GM13976 (cell line): ENCODE measurements at regions not wholly inside any gene's neighbourhood (a gene's known extent, or its start where the extent isn't known, plus 50 kb on each side); places are given as distances from the start of the nearest gene placed in this dataset.
"Not testable (repeated sequence)": the region's sequence is repeated elsewhere in the genome, so short reads cannot be mapped to it uniquely, and the experiment has no call there.

Experiments used
- DNase-seq: peaks from one replicate; pipeline ENCODE4 v3.0.0; 2012; ENCODE audit warnings: low spot score
- CTCF ChIP-seq: IDR thresholded peaks from 2 replicates; pipeline ENCODE4 v1.5.1; 2012; ENCODE audit warnings: borderline replicate concordance, mild to moderate bottlenecking; ENCODE audit not compliant: insufficient read depth; ENCODE audit errors: extremely low read depth, missing control alignments, control extremely low read depth
- in situ Hi-C: fragments of 300-500 bp; cut with MboI; formaldehyde crosslinking; loops from one replicate; pipeline ENCODE4 v1.12.0; 2022; ENCODE audit warnings: low sequenced_read_pairs, mixed read lengths, inconsistent platforms; ENCODE audit not compliant: unreplicated experiment

- in situ Hi-C loops = not testable (repeated sequence)
Measured at GRCh38 chr16:72729552-72729951, 318.4 kb downstream of the ZFHX3 start.

GRCh38 chr16:72728516-72728915 lies 319.4 kb downstream of the ZFHX3 start:
- no peak for TF ChIP-seq CTCF
- in situ Hi-C loops = no loop called here

More at GRCh38 chr16:72729552-72729951, 318.4 kb downstream of the ZFHX3 start:
- DNase-seq = not testable (repeated sequence)

GRCh38 chr16:72727565-72727964 lies 320.4 kb downstream of the ZFHX3 start:
- DNase-seq = no peak
- TF ChIP-seq CTCF = no peak
- in situ Hi-C loops = no loop called here

More at GRCh38 chr16:72728516-72728915, 319.4 kb downstream of the ZFHX3 start:
- DNase-seq = no peak

GRCh38 chr16:72725643-72726042 lies 322.3 kb downstream of the ZFHX3 start:
- in situ Hi-C loops = no loop called here
- no peak for DNase-seq
- TF ChIP-seq CTCF = no peak

GRCh38 chr16:72723781-72724180 lies 324.1 kb downstream of the ZFHX3 start:
- in situ Hi-C loops = no loop called here
- no peak for DNase-seq
- TF ChIP-seq CTCF = no peak

- in situ Hi-C loops = no loop called here
- DNase-seq = no peak
- TF ChIP-seq CTCF = no peak
Measured at GRCh38 chr16:72722552-72722951, 325.4 kb downstream of the ZFHX3 start.

- no peak for TF ChIP-seq CTCF
- no peak for DNase-seq
- in situ Hi-C loops = no loop called here
Measured at GRCh38 chr16:72721981-72722380, 325.9 kb downstream of the ZFHX3 start.
